Skin epidermis (tissue), 12 donors: ENCODE measurements at regions not wholly inside any gene's neighbourhood (a gene's known extent, or its start where the extent isn't known, plus 50 kb on each side); places are given as distances from the start of the nearest gene placed in this dataset.
"Not testable (repeated sequence)": the region's sequence is repeated elsewhere in the genome, so short reads cannot be mapped to it uniquely, and the experiment has no call there.

Source experiments
- H3K27ac ChIP-seq, 21 experiments: fragments of 200-600 bp; sonication (generic) in 11 of 21; one replicate each; pipeline ENCODE4 v1.5.0; 2020; ENCODE audit warnings: mild to moderate bottlenecking in 3 of 21, inconsistent platforms in 2 of 21, moderate library complexity in 2 of 21
- H3K4me3 ChIP-seq, 7 experiments: fragments of 200-600 bp; sonication (generic) in 2 of 7; one replicate each; pipeline ENCODE4 v1.5.0; 2020; ENCODE audit warnings: inconsistent platforms in 2 of 7, mild to moderate bottlenecking in 2 of 7, moderate library complexity in 1 of 7

- H3K4me3 ChIP-seq = no peak overlapping the region
- H3K27ac ChIP-seq = no peak overlapping the region
These were observed 972.1 kb downstream of the SLITRK5 start for GRCh38 chr13:88643233-88643632.

DNA sequence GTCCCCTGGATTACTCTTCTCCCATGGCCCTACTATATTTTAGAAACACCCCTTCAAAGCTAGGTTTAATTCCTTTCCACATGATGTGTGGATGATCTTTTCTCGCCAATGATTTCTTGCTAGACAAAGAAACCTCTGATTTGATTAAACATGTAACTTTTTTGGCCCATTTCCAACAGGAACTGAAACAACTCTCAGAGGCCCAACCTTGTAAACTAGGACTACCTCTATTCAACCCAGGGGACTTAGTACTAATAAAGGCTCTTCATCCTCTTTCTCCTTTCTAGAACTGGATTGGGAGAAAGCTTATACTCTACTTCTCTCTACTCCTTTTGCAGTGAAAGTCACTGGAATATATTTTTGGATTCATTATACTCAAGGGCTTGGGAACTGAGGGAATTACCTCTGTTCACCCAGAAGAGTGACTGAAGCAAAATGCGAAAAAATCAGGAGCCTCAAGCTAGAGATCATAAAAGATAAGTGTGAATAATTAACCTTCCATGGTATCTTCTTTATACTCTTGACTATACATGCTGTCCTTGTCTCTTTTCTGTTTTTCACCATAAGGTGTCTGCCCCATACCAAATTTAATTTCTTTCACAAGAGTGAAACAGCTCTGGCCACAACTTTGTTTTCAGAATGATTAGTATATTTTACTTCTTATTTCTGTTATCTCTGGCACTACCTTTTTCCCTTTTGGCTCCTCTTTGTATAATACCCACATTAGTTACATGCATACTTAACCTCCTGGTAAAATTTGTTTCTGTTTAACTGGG is 977.6 kb downstream of the SLITRK5 start:
- H3K27ac ChIP-seq = no peak overlapping the region
- H3K4me3 ChIP-seq = no peak overlapping the region

- Histone ChIP-seq H3K27ac (no peak overlapping the region), H3K4me3 (no peak overlapping the region)
These were observed 978.7 kb downstream of the SLITRK5 start for GRCh38 chr13:88649855-88650254.

GRCh38 chr13:88651531-88651930 is 980.4 kb downstream of the SLITRK5 start:
- Histone ChIP-seq H3K27ac (no peak overlapping the region), H3K4me3 (no peak overlapping the region)

DNA sequence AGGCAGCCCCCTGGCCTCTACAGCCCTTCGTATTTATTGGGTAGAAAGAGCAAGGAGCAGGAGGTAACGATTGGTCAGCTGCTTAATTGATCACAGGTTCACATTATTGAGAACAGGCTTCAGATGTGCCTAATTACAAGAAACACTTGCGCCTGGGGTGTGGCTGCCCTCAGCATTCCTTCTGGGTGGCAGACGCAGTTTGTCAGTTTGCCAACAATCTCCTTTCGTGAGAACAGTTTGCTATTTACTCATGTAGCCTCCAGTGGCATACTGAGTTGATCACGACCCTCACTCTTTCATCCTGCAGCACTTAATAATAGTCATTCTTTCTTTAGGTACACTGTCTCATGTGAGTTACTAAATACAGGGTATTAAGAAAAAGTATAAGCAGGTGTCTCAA is 985.6 kb downstream of the SLITRK5 start:
- no peak overlapping the region for H3K4me3 ChIP-seq
- H3K27ac ChIP-seq = no peak overlapping the region

- no peak overlapping the region for H3K4me3 ChIP-seq
- H3K27ac ChIP-seq = no peak overlapping the region
These were observed 999.3 kb downstream of the SLITRK5 start for GRCh38 chr13:88670509-88670908.

GRCh38 chr13:88674841-88675240 is 1003.7 kb downstream of the SLITRK5 start:
- H3K27ac ChIP-seq = no peak overlapping the region
- no peak overlapping the region for H3K4me3 ChIP-seq

DNA sequence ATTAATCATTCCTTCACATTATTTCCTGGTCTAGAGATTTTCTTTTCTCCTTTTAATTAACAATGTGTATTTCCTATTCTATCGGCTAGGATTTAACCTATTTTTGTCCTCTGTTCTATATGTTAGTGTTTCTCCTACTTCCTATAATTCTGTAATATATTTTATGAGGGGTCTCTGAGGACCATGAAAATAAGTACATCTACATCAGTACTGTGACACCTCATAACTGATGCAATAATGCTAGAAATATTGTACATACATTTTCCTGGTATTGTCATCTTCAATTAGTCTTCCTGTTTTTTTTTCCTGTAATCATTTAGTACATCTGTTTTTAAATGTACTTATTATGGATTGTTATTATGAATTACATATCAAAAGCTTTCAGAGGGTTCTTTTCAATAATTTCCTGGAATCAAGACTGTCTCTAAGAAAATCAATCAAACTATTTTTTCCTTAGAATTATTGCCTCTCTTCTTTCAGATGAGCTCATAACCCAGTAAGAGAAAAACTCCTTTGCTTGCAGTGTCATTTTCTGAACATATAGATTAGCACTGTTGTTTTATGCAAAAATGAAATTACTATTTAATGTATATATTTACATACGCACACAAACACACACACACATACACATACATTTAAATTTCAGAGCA is 1004.3 kb downstream of the SLITRK5 start:
- no peak overlapping the region for H3K27ac ChIP-seq
- H3K4me3 ChIP-seq = no peak overlapping the region

DNA sequence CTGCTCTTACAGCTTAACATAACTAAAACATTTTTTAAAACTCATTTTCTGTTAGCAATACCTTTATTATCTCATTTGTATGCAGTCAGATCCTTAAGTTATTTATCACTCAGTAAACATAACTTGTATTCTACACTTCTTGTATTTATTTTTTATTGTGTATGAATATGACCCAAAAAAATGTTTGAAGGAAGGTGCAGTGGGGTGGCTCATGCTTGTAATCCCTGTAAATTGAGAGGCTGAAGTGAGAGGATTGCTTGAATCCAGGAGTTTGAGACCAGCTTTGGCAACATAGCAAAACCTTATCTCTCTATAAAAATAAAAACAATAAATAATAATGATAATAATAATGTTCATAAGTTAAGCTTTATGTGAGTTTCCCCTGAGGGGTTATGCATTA is 1004.8 kb downstream of the SLITRK5 start:
- no peak overlapping the region for H3K4me3 ChIP-seq

GRCh38 chr13:88685459-88685858 is 1014.3 kb downstream of the SLITRK5 start:
- Histone ChIP-seq H3K4me3 (no peak overlapping the region), H3K27ac (no peak overlapping the region)

More for the DNA sequence above, 1004.8 kb downstream of the SLITRK5 start:
- no peak overlapping the region for H3K27ac ChIP-seq

GRCh38 chr13:88701551-88701950 is 1030.4 kb downstream of the SLITRK5 start:
- Histone ChIP-seq H3K4me3 (no peak overlapping the region), H3K27ac (no peak overlapping the region)

DNA sequence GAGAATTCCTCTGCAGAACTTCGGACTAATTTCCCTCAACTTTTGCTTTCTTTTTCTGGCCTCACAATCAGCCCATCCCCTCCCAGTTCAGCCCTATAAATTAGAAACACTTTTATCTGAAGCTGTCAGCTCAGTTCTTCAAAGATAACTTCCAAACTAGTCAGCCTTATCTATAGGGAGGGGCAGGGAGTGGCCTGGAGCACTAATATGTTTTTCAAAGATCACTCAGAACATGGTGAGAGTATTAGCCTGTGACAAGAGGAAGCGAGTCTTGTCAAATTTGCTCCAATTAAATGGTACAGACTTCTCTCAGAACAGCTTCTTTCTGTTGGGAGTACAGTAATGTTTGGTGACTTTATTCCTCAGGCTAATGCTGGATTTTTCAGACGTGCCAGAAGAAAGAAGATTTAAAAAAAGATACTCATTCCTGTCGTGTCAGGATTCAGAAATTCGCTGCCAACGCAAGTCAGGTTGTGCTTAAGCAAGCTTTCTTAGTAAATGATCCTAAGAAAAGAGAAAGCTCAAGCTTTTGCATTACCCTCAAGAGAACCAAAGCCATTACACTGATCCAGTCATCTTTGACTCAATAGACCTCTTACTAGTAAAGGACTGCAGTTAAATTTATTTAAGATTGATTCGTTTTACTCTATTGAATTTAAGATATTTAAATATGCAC is 1033.6 kb downstream of the SLITRK5 start:
- peak overlapping the region in 1 of 7 experiments; percentile 16 for H3K4me3 ChIP-seq
- no peak overlapping the region for H3K27ac ChIP-seq

- no peak overlapping the region for H3K27ac ChIP-seq
- H3K4me3 ChIP-seq = no peak overlapping the region
These were observed 1036.5 kb downstream of the SLITRK5 start for GRCh38 chr13:88707646-88708045.

DNA sequence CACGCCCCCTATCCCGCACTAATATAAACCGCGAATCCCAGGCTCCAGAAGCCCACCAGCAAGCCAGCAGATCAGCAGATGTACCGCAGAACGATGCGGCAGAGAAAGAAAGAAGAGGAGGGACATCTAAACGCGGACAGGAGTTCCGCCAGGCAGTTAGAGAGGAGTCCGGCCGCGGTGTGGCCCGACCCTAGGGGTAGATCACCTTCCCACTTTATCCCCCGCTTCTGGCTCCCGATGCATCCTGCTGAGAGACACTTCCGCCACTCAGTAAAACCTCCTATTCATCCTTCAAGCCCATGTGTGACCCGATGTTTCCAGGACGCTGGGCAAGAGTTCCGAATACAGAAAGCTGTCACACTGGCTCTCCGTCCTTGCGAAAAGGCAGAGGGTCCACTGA is 1046.8 kb downstream of the SLITRK5 start:
- H3K4me3 ChIP-seq = no peak overlapping the region

GRCh38 chr13:88718781-88719180 is 1047.6 kb downstream of the SLITRK5 start:
- H3K4me3 ChIP-seq = no peak overlapping the region
- no peak overlapping the region for H3K27ac ChIP-seq

More for the DNA sequence above, 1046.8 kb downstream of the SLITRK5 start:
- no peak overlapping the region for H3K27ac ChIP-seq

DNA sequence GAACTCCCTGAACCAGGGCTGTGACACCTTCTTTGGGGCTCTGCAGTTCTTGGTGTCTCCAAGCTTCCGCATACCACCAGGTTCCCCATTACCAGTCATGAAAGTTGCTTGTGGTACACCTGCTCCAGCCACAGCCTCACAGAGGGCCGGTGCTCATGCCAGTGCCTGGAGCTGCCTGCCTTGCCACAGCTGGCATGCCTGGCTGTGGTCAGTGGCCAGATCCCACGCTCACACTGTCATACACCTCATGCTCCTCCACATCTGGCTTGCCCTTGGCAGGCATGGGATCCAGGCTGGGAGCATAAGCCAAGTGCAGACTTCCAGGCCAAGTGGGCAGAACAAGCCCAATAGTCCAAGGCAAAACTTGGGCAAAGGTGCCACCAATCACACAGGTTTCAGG is 1054.9 kb downstream of the SLITRK5 start:
- H3K27ac ChIP-seq = no peak overlapping the region
- no peak overlapping the region for H3K4me3 ChIP-seq

- not testable (repeated sequence) for H3K4me3 ChIP-seq, H3K27ac ChIP-seq
These were observed 1056.1 kb downstream of the SLITRK5 start for GRCh38 chr13:88727236-88727635.

DNA sequence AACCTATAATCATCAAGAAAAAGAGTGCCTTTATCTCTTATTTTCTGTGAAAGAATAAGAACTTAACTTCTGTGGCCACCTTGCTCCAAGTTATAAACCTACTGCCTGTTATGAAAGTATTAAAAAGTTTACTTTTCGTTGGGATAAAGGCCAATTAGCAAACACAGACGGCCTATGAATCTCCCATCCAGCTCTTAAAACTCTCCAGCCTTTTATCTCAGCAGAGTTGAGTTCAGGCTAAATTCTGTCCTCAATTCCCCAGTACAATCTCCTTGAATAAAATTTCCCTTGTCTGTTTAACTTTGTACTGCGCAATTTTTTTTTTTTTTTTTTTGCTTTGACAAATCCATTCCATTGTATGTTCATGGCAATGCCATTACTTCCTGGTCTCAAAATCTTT is 1058.4 kb downstream of the SLITRK5 start:
- H3K4me3 ChIP-seq = no peak overlapping the region
- H3K27ac ChIP-seq = no peak overlapping the region

- no peak overlapping the region for H3K27ac ChIP-seq
- no peak overlapping the region for H3K4me3 ChIP-seq
These were observed 1064.9 kb downstream of the SLITRK5 start for GRCh38 chr13:88736026-88736425.

- no peak overlapping the region for H3K27ac ChIP-seq
- H3K4me3 ChIP-seq = no peak overlapping the region
These were observed 1068.0 kb downstream of the SLITRK5 start for GRCh38 chr13:88739195-88739594.

DNA sequence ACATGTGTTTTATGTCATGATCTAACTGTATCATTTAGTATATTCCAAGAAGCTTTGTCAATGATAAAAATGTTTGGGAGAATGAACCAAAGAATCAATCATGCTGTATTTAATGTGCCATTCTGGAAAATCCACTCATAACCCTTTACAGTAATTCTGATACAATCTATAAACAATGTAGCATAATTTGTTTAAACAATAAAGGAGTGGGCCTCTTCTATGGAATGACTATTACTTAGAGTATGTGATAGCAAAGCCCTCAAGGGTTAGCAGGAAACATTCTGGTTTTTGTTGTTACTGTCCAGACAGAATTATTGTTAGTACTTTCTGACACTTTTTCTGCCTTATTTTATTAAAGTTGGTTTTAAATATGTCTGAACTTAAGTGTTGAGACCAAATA is 1073.1 kb downstream of the SLITRK5 start:
- Histone ChIP-seq H3K27ac (no peak overlapping the region), H3K4me3 (no peak overlapping the region)
